ENCODE measurements at regions not wholly inside any gene's neighbourhood (a gene's known extent, or its start where the extent isn't known, plus 50 kb on each side); places are given as distances from the start of the nearest gene placed in this dataset.

GRCh38 chr11:115556984-115557383 lies 52.8 kb upstream of the CADM1 start:
- TF ChIP-seq, protein P1, sequence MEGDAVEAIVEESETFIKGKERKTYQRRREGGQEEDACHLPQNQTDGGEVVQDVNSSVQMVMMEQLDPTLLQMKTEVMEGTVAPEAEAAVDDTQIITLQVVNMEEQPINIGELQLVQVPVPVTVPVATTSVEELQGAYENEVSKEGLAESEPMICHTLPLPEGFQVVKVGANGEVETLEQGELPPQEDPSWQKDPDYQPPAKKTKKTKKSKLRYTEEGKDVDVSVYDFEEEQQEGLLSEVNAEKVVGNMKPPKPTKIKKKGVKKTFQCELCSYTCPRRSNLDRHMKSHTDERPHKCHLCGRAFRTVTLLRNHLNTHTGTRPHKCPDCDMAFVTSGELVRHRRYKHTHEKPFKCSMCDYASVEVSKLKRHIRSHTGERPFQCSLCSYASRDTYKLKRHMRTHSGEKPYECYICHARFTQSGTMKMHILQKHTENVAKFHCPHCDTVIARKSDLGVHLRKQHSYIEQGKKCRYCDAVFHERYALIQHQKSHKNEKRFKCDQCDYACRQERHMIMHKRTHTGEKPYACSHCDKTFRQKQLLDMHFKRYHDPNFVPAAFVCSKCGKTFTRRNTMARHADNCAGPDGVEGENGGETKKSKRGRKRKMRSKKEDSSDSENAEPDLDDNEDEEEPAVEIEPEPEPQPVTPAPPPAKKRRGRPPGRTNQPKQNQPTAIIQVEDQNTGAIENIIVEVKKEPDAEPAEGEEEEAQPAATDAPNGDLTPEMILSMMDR (IDR thresholded peaks at IDR 0.05; ENCODE audit: low read depth, low read length, missing input control) = no peak
- TF ChIP-seq, protein P2, sequence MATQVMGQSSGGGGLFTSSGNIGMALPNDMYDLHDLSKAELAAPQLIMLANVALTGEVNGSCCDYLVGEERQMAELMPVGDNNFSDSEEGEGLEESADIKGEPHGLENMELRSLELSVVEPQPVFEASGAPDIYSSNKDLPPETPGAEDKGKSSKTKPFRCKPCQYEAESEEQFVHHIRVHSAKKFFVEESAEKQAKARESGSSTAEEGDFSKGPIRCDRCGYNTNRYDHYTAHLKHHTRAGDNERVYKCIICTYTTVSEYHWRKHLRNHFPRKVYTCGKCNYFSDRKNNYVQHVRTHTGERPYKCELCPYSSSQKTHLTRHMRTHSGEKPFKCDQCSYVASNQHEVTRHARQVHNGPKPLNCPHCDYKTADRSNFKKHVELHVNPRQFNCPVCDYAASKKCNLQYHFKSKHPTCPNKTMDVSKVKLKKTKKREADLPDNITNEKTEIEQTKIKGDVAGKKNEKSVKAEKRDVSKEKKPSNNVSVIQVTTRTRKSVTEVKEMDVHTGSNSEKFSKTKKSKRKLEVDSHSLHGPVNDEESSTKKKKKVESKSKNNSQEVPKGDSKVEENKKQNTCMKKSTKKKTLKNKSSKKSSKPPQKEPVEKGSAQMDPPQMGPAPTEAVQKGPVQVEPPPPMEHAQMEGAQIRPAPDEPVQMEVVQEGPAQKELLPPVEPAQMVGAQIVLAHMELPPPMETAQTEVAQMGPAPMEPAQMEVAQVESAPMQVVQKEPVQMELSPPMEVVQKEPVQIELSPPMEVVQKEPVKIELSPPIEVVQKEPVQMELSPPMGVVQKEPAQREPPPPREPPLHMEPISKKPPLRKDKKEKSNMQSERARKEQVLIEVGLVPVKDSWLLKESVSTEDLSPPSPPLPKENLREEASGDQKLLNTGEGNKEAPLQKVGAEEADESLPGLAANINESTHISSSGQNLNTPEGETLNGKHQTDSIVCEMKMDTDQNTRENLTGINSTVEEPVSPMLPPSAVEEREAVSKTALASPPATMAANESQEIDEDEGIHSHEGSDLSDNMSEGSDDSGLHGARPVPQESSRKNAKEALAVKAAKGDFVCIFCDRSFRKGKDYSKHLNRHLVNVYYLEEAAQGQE (IDR thresholded peaks at IDR 0.05) = no peak
- no peak for TF ChIP-seq YY1 (IDR thresholded peaks at IDR 0.05)
- TF ChIP-seq RXRA (IDR thresholded peaks at IDR 0.05) = no peak
- no peak for TF ChIP-seq TAF1 (conservative IDR thresholded peaks at IDR 0.05)
